ENCODE measurements at regions not wholly inside any gene's neighbourhood (a gene's known extent, or its start where the extent isn't known, plus 50 kb on each side); places are given as distances from the start of the nearest gene placed in this dataset.

- no peaks in the 10 kb centered on the region for H3K9me3 Mint-ChIP-seq
- H3K27me3 Mint-ChIP-seq (ENCODE audit: insufficient read depth, low read depth) = no peaks in the 10 kb centered on the region
- Histone ChIP-seq H3K79me2 (ENCODE audit: low read depth) (no peaks in the 10 kb centered on the region), H3K36me3 (no peaks in the 10 kb centered on the region), H3K27ac (no peak overlapping the region), H3K4me3 (no peak overlapping the region), H3F3A (ENCODE audit: low read depth) (no peaks in the 10 kb centered on the region), H4K20me1 (ENCODE audit: low read depth) (no peaks in the 10 kb centered on the region), H3K9ac (no peak overlapping the region), H2AFZ (replicated peaks) (no peak overlapping the region), H3K9me3 (ENCODE audit: low read depth) (no peaks in the 10 kb centered on the region), H3K4me1 (no peaks in the 10 kb centered on the region), H3K4me2 (no peak overlapping the region), H3K27me3 (no peaks in the 10 kb centered on the region)
- H3K36me3 Mint-ChIP-seq = no peaks in the 10 kb centered on the region
- H3K27ac Mint-ChIP-seq = no peak overlapping the region
- no peak overlapping the region for H3K4me3 Mint-ChIP-seq
- TF ChIP-seq EZH2phosphoT487 (IDR thresholded peaks at IDR 0.05) (no peak), CTCF (IDR thresholded peaks at IDR 0.05) (no peak), EZH2 (IDR thresholded peaks at IDR 0.05) (no peak)
- H3K4me1 Mint-ChIP-seq = peaks cover 3% of the 10 kb centered on the region
- DNase-seq (ENCODE audit: low spot score) = no peak
Observed at GRCh38 chr6:168858926-168859325, 394.7 kb downstream of the THBS2 start.

GRCh38 chr6:168856914-168857313 is 396.7 kb downstream of the THBS2 start:
- Histone ChIP-seq H3K79me2 (ENCODE audit: low read depth) (no peaks in the 10 kb centered on the region), H3K27me3 (no peaks in the 10 kb centered on the region), H3K36me3 (no peaks in the 10 kb centered on the region), H3K4me2 (no peak overlapping the region), H3K4me1 (no peaks in the 10 kb centered on the region), H2AFZ (replicated peaks) (no peak overlapping the region), H3K27ac (no peak overlapping the region), H3F3A (ENCODE audit: low read depth) (no peaks in the 10 kb centered on the region), H4K20me1 (ENCODE audit: low read depth) (no peaks in the 10 kb centered on the region), H3K9ac (no peak overlapping the region), H3K4me3 (no peak overlapping the region), H3K9me3 (ENCODE audit: low read depth) (no peaks in the 10 kb centered on the region)
- Mint-ChIP-seq H3K36me3 (no peaks in the 10 kb centered on the region), H3K27ac (no peak overlapping the region), H3K9me3 (no peaks in the 10 kb centered on the region), H3K4me1 (no peaks in the 10 kb centered on the region), H3K4me3 (no peak overlapping the region), H3K27me3 (ENCODE audit: insufficient read depth, low read depth) (no peaks in the 10 kb centered on the region)
- DNase-seq (ENCODE audit: low spot score) = no peak
- no peak for TF ChIP-seq CTCF (IDR thresholded peaks at IDR 0.05)
- TF ChIP-seq EZH2 (IDR thresholded peaks at IDR 0.05) = no peak
- TF ChIP-seq EZH2phosphoT487 (IDR thresholded peaks at IDR 0.05) = no peak

- H3K9me3 Mint-ChIP-seq = no peaks in the 10 kb centered on the region
- TF ChIP-seq EZH2phosphoT487 (IDR thresholded peaks at IDR 0.05) (no peak), CTCF (IDR thresholded peaks at IDR 0.05) (no peak), EZH2 (IDR thresholded peaks at IDR 0.05) (no peak)
- Histone ChIP-seq H3K9ac (no peak overlapping the region), H3F3A (ENCODE audit: low read depth) (no peaks in the 10 kb centered on the region), H3K27ac (no peak overlapping the region), H3K79me2 (ENCODE audit: low read depth) (no peaks in the 10 kb centered on the region), H3K36me3 (no peaks in the 10 kb centered on the region), H3K4me1 (no peaks in the 10 kb centered on the region), H3K9me3 (ENCODE audit: low read depth) (no peaks in the 10 kb centered on the region), H3K4me3 (no peak overlapping the region), H2AFZ (replicated peaks) (no peak overlapping the region), H3K4me2 (no peak overlapping the region), H3K27me3 (no peaks in the 10 kb centered on the region), H4K20me1 (ENCODE audit: low read depth) (no peaks in the 10 kb centered on the region)
- H3K27ac Mint-ChIP-seq = no peak overlapping the region
- H3K4me3 Mint-ChIP-seq = no peak overlapping the region
- H3K27me3 Mint-ChIP-seq (ENCODE audit: insufficient read depth, low read depth) = peaks cover 2% of the 10 kb centered on the region
- no peaks in the 10 kb centered on the region for H3K4me1 Mint-ChIP-seq
- DNase-seq (ENCODE audit: low spot score) = no peak
- H3K36me3 Mint-ChIP-seq = no peaks in the 10 kb centered on the region
Observed at GRCh38 chr6:168852376-168852884, 401.2 kb downstream of the THBS2 start.
